ENCODE measurements at regions not wholly inside any gene's neighbourhood (a gene's known extent, or its start where the extent isn't known, plus 50 kb on each side); places are given as distances from the start of the nearest gene placed in this dataset.

GRCh38 chr21:28516991-28517592 is 475.6 kb downstream of the LTN1 start:
- Mint-ChIP-seq H3K4me1 (peaks cover 7% of the 10 kb centered on the region), H3K27ac (no peak overlapping the region), H3K36me3 (ENCODE audit: low read depth) (no peaks in the 10 kb centered on the region), H3K9me3 (no peaks in the 10 kb centered on the region), H3K27me3 (ENCODE audit: insufficient read depth) (peaks cover 5% of the 10 kb centered on the region), H3K4me3 (no peak overlapping the region)
- TF ChIP-seq CTCF (conservative IDR thresholded peaks at IDR 0.05), result peak; percentile 95
- WGBS, 2 experiments (ENCODE audit: insufficient coverage in 1 of 2, insufficient read length in 1 of 2), result 56 to 76% methylated on average over 4 to 6 of the region's 6 CpGs
- Histone ChIP-seq H3K36me3 (ENCODE audit: control insufficient read depth, insufficient read depth, low read length) (no peaks in the 10 kb centered on the region), H3K27ac (ENCODE audit: low read depth, low read length) (no peak overlapping the region), H3K9ac (ENCODE audit: extremely low read depth, low read length, poor library complexity, severe bottlenecking) (no peak overlapping the region), H3K4me3 (ENCODE audit: low read length) (no peak overlapping the region), H3K4me1 (ENCODE audit: control insufficient read depth, insufficient read depth, low read length) (no peaks in the 10 kb centered on the region), H3K9me3 (ENCODE audit: control insufficient read depth, low read length) (no peaks in the 10 kb centered on the region), H3K27me3 (ENCODE audit: control insufficient read depth, insufficient read depth, low read length, poor library complexity, severe bottlenecking) (no peaks in the 10 kb centered on the region)
- peak; percentile 96 for DNase-seq

- TF ChIP-seq CTCF (conservative IDR thresholded peaks at IDR 0.05), result no peak
- H3K9ac ChIP-seq (ENCODE audit: extremely low read depth, low read length, poor library complexity, severe bottlenecking), result no peak overlapping the region
- H3K27me3 ChIP-seq (ENCODE audit: control insufficient read depth, insufficient read depth, low read length, poor library complexity, severe bottlenecking), result no peaks in the 10 kb centered on the region
- Mint-ChIP-seq H3K9me3 (no peaks in the 10 kb centered on the region), H3K36me3 (ENCODE audit: low read depth) (no peaks in the 10 kb centered on the region), H3K4me1 (peaks cover 5% of the 10 kb centered on the region), H3K27ac (no peak overlapping the region), H3K4me3 (no peak overlapping the region), H3K27me3 (ENCODE audit: insufficient read depth) (peaks cover 4% of the 10 kb centered on the region)
- DNase-seq, result no peak
- H3K36me3 ChIP-seq (ENCODE audit: control insufficient read depth, insufficient read depth, low read length), result no peaks in the 10 kb centered on the region
- H3K9me3 ChIP-seq (ENCODE audit: control insufficient read depth, low read length), result no peaks in the 10 kb centered on the region
- H3K4me3 ChIP-seq (ENCODE audit: low read length), result no peak overlapping the region
- no peaks in the 10 kb centered on the region for H3K4me1 ChIP-seq (ENCODE audit: control insufficient read depth, insufficient read depth, low read length)
- H3K27ac ChIP-seq (ENCODE audit: low read depth, low read length), result no peak overlapping the region
- 83 to 100% methylated on average over 1 of the region's 1 CpG for WGBS, 2 experiments (ENCODE audit: insufficient coverage in 1 of 2, insufficient read length in 1 of 2)
Observed at GRCh38 chr21:28516021-28516420, 476.7 kb downstream of the LTN1 start.

- H3K27me3 ChIP-seq (ENCODE audit: control insufficient read depth, insufficient read depth, low read length, poor library complexity, severe bottlenecking), result no peaks in the 10 kb centered on the region
- no peak overlapping the region for H3K27ac ChIP-seq (ENCODE audit: low read depth, low read length)
- no peaks in the 10 kb centered on the region for H3K4me1 ChIP-seq (ENCODE audit: control insufficient read depth, insufficient read depth, low read length)
- WGBS, 2 experiments (ENCODE audit: insufficient coverage in 1 of 2, insufficient read length in 1 of 2), result 80 to 100% methylated on average over 1 of the region's 1 CpG
- Mint-ChIP-seq H3K27me3 (ENCODE audit: insufficient read depth) (no peaks in the 10 kb centered on the region), H3K36me3 (ENCODE audit: low read depth) (no peaks in the 10 kb centered on the region), H3K4me1 (peaks cover 14% of the 10 kb centered on the region), H3K27ac (no peak overlapping the region), H3K9me3 (no peaks in the 10 kb centered on the region), H3K4me3 (no peak overlapping the region)
- H3K36me3 ChIP-seq (ENCODE audit: control insufficient read depth, insufficient read depth, low read length), result no peaks in the 10 kb centered on the region
- H3K4me3 ChIP-seq (ENCODE audit: low read length), result no peak overlapping the region
- H3K9me3 ChIP-seq (ENCODE audit: control insufficient read depth, low read length), result no peaks in the 10 kb centered on the region
- no peak overlapping the region for H3K9ac ChIP-seq (ENCODE audit: extremely low read depth, low read length, poor library complexity, severe bottlenecking)
- no peak for TF ChIP-seq CTCF (conservative IDR thresholded peaks at IDR 0.05)
- DNase-seq, result no peak
Observed at GRCh38 chr21:28513428-28513827, 479.2 kb downstream of the LTN1 start.

Measured in endodermal cell (in vitro differentiated cells).